HAP-1 (cell line): ENCODE measurements at regions not wholly inside any gene's neighbourhood (a gene's known extent, or its start where the extent isn't known, plus 50 kb on each side); places are given as distances from the start of the nearest gene placed in this dataset.

ENCODE experiments used
- DNase-seq, 2 experiments: peaks; one replicate each; pipeline ENCODE4 v3.0.0-alpha.2; 2016 to 2020; ENCODE audit warnings: low spot score in 2 of 2
- H3K27me3 ChIP-seq: fragments of 250-450 bp; sonication (Bioruptor Pico); 2 replicates; pipeline ENCODE4 v1.5.1; 2020; ENCODE audit warnings: low read depth, mild to moderate bottlenecking, moderate library complexity
- H3K36me3 ChIP-seq: fragments of 250-450 bp; sonication (Bioruptor Pico); replicated peaks from 2 replicates; pipeline ENCODE4 v1.5.1; 2020; ENCODE audit warnings: mild to moderate bottlenecking
- H3K4me1 ChIP-seq: fragments of 250-450 bp; sonication (Bioruptor Pico); 2 replicates; pipeline ENCODE4 v1.5.1; 2020; ENCODE audit warnings: mild to moderate bottlenecking
- H3K4me3 ChIP-seq: fragments of 250-450 bp; sonication (Bioruptor Pico); 2 replicates; pipeline ENCODE4 v1.5.1; 2020; ENCODE audit warnings: mild to moderate bottlenecking, moderate library complexity
- H3K9me3 ChIP-seq: fragments of 250-450 bp; sonication (Bioruptor Pico); 2 replicates; pipeline ENCODE4 v1.5.1; 2020; ENCODE audit warnings: mild to moderate bottlenecking, moderate library complexity
- in situ Hi-C: fragments of 300-500 bp; cut with MboI; formaldehyde crosslinking; loops from 3 replicates; pipeline ENCODE4 v1.14.3; 2020; ENCODE audit warnings: low sequenced_read_pairs, inconsistent platforms, mixed read lengths

DNA sequence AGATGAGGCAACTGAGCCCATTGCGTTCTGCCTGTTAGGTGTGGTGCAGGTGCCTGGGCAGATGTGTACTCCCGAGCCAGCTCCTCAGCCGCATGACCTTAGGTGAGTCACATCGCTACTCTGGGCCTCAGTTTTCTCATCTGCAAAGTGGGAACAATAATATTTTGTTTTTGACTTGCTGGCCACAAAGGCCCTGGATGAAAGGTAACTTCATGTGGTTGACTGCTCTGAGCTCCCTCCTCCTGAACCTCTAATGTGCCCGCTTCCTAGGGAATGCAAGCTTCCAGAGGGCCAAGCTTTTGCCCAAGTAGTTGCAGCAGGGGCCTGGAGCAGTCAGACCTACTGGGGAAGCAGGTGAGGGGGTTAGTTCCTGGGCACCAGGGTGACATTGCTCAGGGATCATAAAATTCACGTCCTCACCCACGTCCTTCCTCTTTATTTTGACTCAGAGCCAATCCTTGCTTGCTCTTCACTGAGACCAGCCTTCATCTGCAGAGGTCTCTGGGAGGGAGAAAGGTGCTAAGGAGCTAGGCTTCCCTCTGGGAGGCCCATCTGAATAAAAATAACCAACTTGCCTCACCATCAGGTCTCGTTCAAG lies 149.0 kb upstream of the TLE3 start:
- no peak for DNase-seq
- H3K36me3 ChIP-seq = no peaks in the 10 kb centered on the region
- no peaks in the 10 kb centered on the region for H3K27me3 ChIP-seq
- no peaks in the 10 kb centered on the region for H3K9me3 ChIP-seq
- in situ Hi-C loops = no loop called here
- H3K4me1 ChIP-seq = peaks cover 2% of the 10 kb centered on the region; the same call in 1 of the 2 replicates
- no peak overlapping the region for H3K4me3 ChIP-seq

DNA sequence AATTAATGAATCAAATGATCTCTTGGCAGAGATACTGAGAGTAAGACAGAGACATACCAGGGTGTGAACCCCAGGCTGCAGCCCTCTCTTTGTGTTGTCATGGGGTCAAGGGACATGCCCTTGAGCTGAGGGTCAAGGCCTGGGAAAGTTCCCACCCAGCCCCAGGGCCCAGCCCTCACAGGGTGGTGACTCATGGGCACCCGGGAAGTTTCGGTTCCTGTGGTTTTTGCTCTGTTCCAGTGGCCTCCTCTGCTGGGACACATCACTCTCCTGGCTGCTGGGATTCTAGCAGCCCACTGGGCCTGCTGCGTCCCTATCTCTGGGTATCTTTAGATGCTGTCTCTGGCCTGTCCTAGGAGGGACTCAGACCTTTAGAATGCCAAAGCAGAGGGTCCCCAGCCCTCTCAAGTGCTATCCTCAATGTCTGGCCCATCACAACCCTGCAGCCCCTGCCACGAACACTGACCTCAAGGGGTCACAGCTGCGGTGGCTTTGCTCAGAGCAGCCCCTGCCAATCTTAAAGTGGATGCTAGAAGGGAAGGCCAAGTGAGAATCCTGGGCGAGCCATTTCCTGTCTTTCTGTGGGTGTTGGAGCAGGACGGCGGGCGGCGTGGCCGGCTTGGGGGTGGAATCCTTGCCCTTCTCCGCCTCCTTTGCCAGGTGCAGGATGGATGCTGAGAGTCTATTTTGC lies 148.4 kb upstream of the TLE3 start:
- H3K4me3 ChIP-seq = no peak overlapping the region
- H3K36me3 ChIP-seq = no peaks in the 10 kb centered on the region
- in situ Hi-C loops = no loop called here
- H3K27me3 ChIP-seq = no peaks in the 10 kb centered on the region
- DNase-seq = no peak
- peaks cover 2% of the 10 kb centered on the region; the same call in 1 of the 2 replicates for H3K4me1 ChIP-seq
- H3K9me3 ChIP-seq = no peaks in the 10 kb centered on the region

DNA sequence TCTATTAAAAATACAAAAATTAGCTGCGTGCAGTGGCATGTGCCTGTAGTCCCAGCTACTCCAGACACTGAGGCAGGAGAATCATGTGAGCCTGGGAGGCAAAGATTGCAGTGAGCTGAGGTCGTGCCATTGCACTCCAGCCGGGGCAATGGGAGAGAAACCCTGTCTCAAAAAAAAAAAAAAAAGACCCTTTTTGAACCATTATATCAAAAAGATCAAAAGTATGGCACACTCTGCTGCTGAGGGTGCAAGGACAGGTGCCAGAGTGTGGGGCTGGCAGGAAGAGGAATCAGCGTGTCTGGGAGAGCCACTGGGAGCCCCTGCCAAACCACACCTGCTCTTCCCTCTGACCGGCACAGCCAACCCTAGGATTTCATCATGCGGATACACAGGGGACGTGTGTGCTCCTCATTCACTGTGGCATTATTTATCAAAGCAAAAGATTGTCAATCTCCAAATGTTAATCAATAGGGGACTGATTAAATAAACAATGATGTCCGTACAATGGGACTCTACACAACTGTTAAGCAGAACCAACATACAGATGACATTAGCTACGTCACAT lies 147.3 kb upstream of the TLE3 start:
- no peaks in the 10 kb centered on the region for H3K36me3 ChIP-seq
- no peak for DNase-seq
- H3K27me3 ChIP-seq = no peaks in the 10 kb centered on the region
- peaks cover 2% of the 10 kb centered on the region; the same call in 1 of the 2 replicates for H3K4me1 ChIP-seq
- in situ Hi-C loops = no loop called here
- H3K9me3 ChIP-seq = no peaks in the 10 kb centered on the region
- no peak overlapping the region for H3K4me3 ChIP-seq

DNA sequence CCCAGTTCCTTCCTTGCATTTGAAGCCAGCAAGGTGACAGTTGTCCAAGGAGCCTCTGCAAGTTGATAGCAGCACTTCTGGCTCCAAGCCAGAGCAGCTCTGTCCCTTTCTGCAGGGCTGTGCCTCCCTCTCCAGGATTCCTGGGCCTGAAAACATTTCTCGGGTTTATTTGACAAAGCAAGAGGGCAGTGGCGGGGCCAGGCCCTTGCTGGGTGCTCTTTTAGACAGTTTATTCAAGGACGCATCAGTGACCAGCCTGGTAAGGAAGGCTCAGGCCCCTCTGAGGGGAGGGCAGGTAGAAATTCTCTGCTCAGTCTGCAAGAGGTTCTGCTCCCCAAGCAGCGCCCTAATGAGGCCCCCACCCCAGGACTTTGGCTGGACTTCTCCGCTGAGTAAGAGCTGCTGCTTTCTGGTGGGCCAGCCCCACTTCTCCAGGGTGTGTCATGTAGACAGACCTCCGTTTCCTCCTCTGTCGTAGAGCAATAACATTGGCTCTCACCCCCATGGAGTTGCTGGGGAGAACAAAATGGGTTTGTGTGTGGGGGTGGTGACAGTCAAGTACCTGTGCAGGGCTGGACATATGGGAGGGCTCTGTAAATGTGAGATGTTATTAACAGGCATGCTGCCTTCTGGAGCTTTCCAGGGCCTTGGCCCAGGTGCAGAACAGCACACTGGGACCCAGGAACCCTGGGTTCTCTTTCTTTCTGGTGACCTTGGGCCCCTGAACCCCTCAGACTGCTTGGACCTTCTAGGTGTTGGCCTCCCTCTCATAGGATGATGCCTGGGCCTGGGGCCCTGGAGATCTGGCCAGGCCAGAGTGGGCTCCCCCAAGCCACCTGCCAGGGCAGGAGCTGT lies 146.2 kb upstream of the TLE3 start:
- no peaks in the 10 kb centered on the region for H3K27me3 ChIP-seq
- no peak for DNase-seq

DNA sequence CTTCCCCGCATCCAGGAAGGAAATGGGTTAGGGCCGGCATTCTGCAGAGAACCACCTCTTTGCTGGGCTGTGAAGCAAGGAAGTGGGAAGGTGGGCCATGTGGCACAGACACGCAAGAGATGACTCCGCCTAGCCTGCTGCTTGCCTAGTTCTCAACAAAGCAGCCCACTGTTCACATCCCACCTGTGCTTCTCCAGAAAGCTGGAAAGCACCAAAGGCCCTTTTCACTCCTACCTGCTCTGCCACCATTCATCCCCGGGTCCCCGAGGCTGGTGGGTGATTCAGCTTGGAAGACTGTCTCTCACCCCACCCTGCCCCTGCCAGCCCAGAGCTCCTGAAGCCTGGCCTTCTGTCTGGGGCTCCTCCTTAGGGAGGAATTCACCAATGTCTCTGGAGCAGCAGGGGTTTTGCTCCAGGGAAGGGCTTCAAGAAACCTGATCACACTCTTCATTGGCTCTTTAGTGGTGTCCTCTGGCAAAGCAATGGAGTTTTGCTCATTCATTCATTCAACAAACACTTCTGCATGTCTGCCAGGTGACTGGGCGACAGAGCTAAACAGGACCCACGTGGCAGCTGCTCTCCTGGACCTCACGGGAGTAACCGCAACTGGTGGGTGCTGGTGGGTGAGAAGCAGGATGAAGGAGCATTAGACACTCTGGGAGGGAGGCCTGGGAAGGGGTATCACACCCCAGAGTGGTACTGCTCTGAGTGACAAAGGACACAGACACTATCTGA lies 145.4 kb upstream of the TLE3 start:
- H3K9me3 ChIP-seq = no peaks in the 10 kb centered on the region
- no peak overlapping the region for H3K4me3 ChIP-seq
- no peaks in the 10 kb centered on the region for H3K36me3 ChIP-seq
- in situ Hi-C loops = no loop called here
- DNase-seq = no peak
- no peaks in the 10 kb centered on the region for H3K4me1 ChIP-seq
- no peaks in the 10 kb centered on the region for H3K27me3 ChIP-seq

More for the DNA sequence above, 146.2 kb upstream of the TLE3 start:
- no peaks in the 10 kb centered on the region for H3K36me3 ChIP-seq
- H3K4me3 ChIP-seq = no peak overlapping the region
- H3K9me3 ChIP-seq = no peaks in the 10 kb centered on the region
- in situ Hi-C loops = no loop called here
- H3K4me1 ChIP-seq = peaks cover 2% of the 10 kb centered on the region; the same call in 1 of the 2 replicates

DNA sequence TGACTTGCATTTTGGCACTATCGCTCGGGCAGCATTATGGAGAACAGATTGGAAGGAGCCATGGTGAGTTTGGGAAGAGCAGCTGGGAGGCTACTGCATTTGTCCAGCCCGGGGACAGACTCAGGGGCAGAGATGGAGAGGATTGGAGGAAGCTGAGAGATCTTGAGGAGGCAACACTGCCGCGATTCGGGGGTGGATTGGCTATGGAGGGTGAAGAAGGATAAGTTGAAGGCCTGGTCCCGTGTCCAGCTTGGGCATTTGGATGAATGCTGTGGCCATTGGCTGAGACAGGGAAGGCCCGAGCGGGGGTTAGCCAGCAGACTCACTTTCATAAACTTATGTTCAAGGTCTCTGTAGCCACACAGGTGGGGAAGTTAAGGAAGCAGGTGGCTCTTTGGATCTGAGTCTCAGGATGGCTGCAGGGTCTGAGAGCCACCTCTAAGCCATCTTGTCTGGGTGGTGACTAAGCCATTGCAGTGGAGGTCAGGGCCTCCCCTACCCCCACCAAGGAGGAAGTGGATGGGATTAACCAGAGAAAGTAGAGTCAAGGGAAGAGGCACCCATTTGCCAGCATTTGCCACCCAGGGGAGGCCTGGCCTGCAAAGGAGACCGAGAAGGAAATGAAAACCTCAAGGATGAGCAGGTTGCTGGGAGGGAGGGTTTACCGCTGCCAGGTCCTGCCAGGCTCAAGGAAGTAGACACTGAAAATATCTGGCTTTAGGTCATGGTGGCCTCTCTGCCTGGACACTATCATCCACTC lies 144.0 kb upstream of the TLE3 start:
- Histone ChIP-seq H3K4me3 (no peak overlapping the region), H3K27me3 (no peaks in the 10 kb centered on the region), H3K9me3 (no peaks in the 10 kb centered on the region), H3K36me3 (no peaks in the 10 kb centered on the region), H3K4me1 (no peaks in the 10 kb centered on the region)
- DNase-seq = no peak
- in situ Hi-C loops = no loop called here

DNA sequence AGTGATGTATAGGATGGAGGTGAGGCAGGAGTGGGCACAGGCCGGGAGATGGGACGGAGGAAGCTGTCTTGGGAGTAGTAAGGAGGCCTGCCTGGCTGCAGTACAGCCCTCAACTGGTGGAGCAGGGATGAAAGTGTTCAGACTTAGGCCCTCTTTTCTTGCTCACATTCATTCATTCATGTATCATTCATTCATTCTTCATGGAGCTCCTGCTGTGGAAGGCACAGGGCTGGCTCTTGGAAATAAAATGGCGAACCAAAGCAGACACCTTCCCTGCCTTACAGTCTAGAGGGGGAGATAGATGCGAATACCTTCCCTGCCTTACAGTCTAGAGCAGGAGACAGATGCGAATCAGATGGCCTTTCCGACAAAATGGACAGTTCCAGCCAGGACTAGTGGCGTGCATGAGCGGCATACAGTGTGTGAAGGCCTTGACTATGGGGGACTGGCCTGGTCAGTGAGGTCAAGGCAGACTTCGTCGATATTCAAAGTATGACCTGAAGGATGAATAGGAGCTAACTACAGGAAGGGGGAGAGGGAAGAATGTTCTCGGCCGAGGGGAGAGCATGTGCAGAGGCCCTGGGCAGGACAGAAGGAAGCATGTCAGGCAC lies 143.2 kb upstream of the TLE3 start:
- H3K4me1 ChIP-seq = no peaks in the 10 kb centered on the region
- DNase-seq = no peak
- no peaks in the 10 kb centered on the region for H3K36me3 ChIP-seq
- H3K4me3 ChIP-seq = no peak overlapping the region
- no peaks in the 10 kb centered on the region for H3K27me3 ChIP-seq
- H3K9me3 ChIP-seq = no peaks in the 10 kb centered on the region
- in situ Hi-C loops = no loop called here

DNA sequence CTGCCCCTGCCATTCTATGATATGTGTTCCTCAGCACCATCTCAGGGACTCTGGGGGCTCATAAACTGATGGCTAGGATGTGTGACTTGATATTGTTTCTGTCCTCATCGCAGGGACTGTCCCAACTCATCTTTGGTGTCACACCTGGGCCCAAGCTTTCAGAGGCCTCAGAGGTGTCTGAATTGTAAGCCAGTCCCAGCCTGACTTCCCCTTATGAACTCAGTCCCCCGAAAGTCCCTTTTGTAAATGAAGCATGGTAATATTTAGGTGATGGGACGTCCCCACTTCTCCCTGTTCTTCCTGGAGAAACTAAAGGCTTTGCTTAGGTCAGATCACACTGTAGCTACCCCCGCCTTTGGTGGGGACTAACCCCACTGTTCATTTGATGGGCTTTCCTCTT lies 142.4 kb upstream of the TLE3 start:
- no peak for DNase-seq
- in situ Hi-C loops = no loop called here
- Histone ChIP-seq H3K27me3 (no peaks in the 10 kb centered on the region), H3K4me1 (no peaks in the 10 kb centered on the region), H3K4me3 (no peak overlapping the region), H3K9me3 (no peaks in the 10 kb centered on the region), H3K36me3 (no peaks in the 10 kb centered on the region)

DNA sequence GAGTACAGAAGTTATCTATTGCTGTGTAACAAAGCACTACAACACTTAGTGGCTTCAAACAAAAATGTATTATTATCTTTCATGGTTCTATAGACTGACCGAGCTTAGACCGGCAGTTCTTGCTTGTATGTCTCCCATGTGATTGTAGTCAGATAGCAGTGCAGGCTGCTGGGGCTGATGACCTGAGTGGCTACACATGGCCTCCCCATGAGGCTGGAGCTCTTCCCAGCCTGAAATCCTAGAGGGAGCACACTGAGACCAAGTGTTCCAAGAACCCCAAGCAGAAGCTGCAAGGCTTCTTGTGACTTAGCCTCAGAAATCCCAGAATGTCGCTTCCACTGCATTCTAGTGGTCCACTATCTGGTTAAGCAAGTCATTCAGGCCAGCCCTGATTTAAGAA lies 141.2 kb upstream of the TLE3 start:
- Histone ChIP-seq H3K27me3 (no peaks in the 10 kb centered on the region), H3K4me1 (no peaks in the 10 kb centered on the region), H3K4me3 (no peak overlapping the region), H3K9me3 (no peaks in the 10 kb centered on the region), H3K36me3 (no peaks in the 10 kb centered on the region)
- DNase-seq = no peak
- in situ Hi-C loops = no loop called here

DNA sequence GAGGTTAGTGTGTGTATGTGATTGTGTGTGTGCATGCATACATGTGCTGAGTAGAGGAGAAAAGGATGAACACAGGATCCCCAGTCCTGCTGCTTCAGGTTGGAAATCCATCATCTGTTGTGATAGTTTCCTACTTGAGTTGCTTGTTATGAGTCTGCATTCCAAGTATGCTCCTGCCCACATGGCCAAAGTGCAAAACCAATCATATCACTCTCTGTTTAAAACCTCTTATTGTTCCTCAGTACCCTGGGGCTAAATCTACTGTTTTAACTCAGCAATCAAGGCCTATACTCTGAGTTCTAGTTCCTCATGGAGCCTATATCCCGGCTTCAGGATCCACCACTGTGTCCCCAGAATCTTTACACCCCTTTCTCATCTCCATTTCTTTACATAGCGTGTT lies 139.9 kb upstream of the TLE3 start:
- no peaks in the 10 kb centered on the region for H3K36me3 ChIP-seq
- H3K4me1 ChIP-seq = no peaks in the 10 kb centered on the region
- no peaks in the 10 kb centered on the region for H3K27me3 ChIP-seq
- no peak overlapping the region for H3K4me3 ChIP-seq
- DNase-seq = no peak
- in situ Hi-C loops = no loop called here
- no peaks in the 10 kb centered on the region for H3K9me3 ChIP-seq

DNA sequence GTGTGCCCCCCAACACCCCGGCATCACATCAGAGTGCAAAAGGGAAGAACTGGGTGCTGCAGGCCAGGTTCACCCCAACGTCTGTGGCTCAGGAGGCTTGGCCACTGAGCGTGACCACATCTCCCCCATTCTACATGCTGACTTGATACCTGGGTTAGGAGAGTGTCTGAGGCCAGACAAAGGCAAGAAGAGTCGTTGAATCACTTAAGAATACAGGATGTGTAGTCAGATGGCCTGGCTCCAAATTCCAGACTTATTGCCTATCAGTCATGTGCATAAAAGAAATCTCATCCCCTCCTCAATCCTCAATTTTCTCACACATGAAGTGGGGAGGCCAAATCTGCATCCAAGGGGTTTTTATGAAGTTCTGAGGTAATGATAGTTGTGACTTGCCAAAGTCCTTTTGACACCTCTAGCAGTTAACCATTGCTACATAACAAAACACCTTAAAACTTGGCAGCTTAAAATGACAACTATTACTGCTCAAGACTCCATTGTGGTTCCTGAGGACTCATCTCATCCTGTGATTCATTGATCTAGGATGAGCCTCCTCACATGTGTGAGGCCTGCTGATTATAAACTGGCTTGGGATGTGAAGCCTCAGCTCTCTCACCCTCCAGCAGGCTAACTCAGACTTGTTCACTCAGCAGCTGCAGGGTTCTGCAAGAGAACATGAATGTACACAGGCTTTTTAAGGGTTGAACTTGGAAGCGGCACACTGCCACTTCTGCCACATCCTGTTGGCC lies 138.8 kb upstream of the TLE3 start:
- in situ Hi-C loops = no loop called here
- H3K36me3 ChIP-seq = no peaks in the 10 kb centered on the region
- peaks cover 4% of the 10 kb centered on the region for H3K9me3 ChIP-seq
- no peak for DNase-seq
- no peaks in the 10 kb centered on the region for H3K27me3 ChIP-seq
- no peaks in the 10 kb centered on the region for H3K4me1 ChIP-seq
- no peak overlapping the region for H3K4me3 ChIP-seq

DNA sequence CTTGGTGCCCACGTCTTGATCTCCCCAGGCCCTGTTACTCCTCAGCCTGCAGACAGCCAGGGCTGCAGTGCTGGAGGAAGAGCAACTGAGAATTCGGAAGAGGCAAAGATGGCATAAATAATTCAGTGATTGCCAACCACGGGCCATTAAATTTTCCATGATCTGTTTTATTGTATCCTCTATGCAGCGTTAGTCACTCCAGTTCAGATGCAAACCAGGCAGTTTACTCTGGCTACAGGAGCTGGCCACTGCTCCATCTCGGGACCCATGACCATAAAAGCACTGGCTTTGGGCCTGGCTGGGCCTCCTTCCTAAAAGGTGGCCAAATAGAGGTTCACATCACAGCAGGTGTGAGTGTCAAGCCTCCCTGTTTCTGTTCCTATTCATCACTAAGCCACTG lies 137.6 kb upstream of the TLE3 start:
- peaks cover 11% of the 10 kb centered on the region for H3K9me3 ChIP-seq
- in situ Hi-C loops = no loop called here
- no peak overlapping the region for H3K4me3 ChIP-seq
- no peak for DNase-seq
- H3K4me1 ChIP-seq = no peaks in the 10 kb centered on the region
- no peaks in the 10 kb centered on the region for H3K27me3 ChIP-seq
- no peaks in the 10 kb centered on the region for H3K36me3 ChIP-seq
